Ureter (tissue), 1 donor: ENCODE measurements at regions not wholly inside any gene's neighbourhood (a gene's known extent, or its start where the extent isn't known, plus 50 kb on each side); places are given as distances from the start of the nearest gene placed in this dataset.
A peak's percentile ranks its signal among the peaks of the same experiment; 100 is the strongest.
"Not testable (repeated sequence)": the region's sequence is repeated elsewhere in the genome, so short reads cannot be mapped to it uniquely, and the experiment has no call there.

Experiments
- DNase-seq: peaks from one replicate; pipeline ENCODE4 v3.0.0-alpha.2; 2020; ENCODE audit warnings: low spot score
- donor health status: DM: yes; HTN: yes; CAD: no.

GRCh38 chrX:737021-737420 lies 106.4 kb downstream of the SHOX start:
- DNase-seq: not testable (repeated sequence)

GRCh38 chrX:734362-734761 lies 103.8 kb downstream of the SHOX start:
- DNase-seq: no peak

- no peak for DNase-seq
Observed at GRCh38 chrX:733961-734360, 103.4 kb downstream of the SHOX start.

- DNase-seq: no peak
Observed at GRCh38 chrX:729583-730409, 99.2 kb downstream of the SHOX start.

- DNase-seq: not testable (repeated sequence)
Observed at GRCh38 chrX:729101-729500, 98.5 kb downstream of the SHOX start.

- DNase-seq: not testable (repeated sequence)
Observed at GRCh38 chrX:728639-729038, 98.0 kb downstream of the SHOX start.

GRCh38 chrX:727738-728621 lies 97.4 kb downstream of the SHOX start:
- peak; percentile 33 for DNase-seq

GRCh38 chrX:725971-726370 lies 95.4 kb downstream of the SHOX start:
- no peak for DNase-seq

GRCh38 chrX:724256-724655 lies 93.7 kb downstream of the SHOX start:
- DNase-seq: peak; percentile 22

- DNase-seq: no peak
Observed at GRCh38 chrX:723781-724180, 93.2 kb downstream of the SHOX start.

- peak; percentile 4 for DNase-seq
Observed at GRCh38 chrX:721354-721753, 90.8 kb downstream of the SHOX start.

GRCh38 chrX:720825-721224 lies 90.2 kb downstream of the SHOX start:
- no peak for DNase-seq

- DNase-seq: no peak
Observed at GRCh38 chrX:720250-720649, 89.7 kb downstream of the SHOX start.

- DNase-seq: no peak
Observed at GRCh38 chrX:716136-716535, 85.5 kb downstream of the SHOX start.

GRCh38 chrX:714131-714530 lies 83.5 kb downstream of the SHOX start:
- no peak for DNase-seq
